H9 (cell line): ENCODE measurements at regions not wholly inside any gene's neighbourhood (a gene's known extent, or its start where the extent isn't known, plus 50 kb on each side); places are given as distances from the start of the nearest gene placed in this dataset.

ENCODE experiments used
- DNase-seq: peaks from one replicate; pipeline ENCODE4 v3.0.0-alpha.2; 2017
- H2AFZ ChIP-seq: one replicate; pipeline ENCODE4 v1.6.1; 2013; ENCODE audit warnings: mild to moderate bottlenecking, low read length, control low read depth, moderate library complexity
- H2AK5ac ChIP-seq: 2 replicates; pipeline ENCODE4 v1.6.1; 2013; ENCODE audit warnings: low read length, control low read depth, mixed read lengths; ENCODE audit not compliant: insufficient read length
- H2BK120ac ChIP-seq: one replicate; pipeline ENCODE4 v1.6.1; 2013; ENCODE audit warnings: low read depth, mild to moderate bottlenecking, low read length, control low read depth, inconsistent platforms; ENCODE audit not compliant: poor library complexity, severe bottlenecking
- H2BK12ac ChIP-seq: 2 replicates; pipeline ENCODE4 v1.6.1; 2013; ENCODE audit warnings: low read length, control low read depth, mixed read lengths, low read depth; ENCODE audit not compliant: insufficient read length
- H2BK15ac ChIP-seq: 2 replicates; pipeline ENCODE4 v1.6.1; 2013; ENCODE audit warnings: low read depth, low read length, control low read depth
- H2BK20ac ChIP-seq: one replicate; pipeline ENCODE4 v1.6.1; 2013; ENCODE audit warnings: low read depth, mild to moderate bottlenecking, low read length, control low read depth, inconsistent platforms; ENCODE audit not compliant: poor library complexity, severe bottlenecking
- H2BK5ac ChIP-seq: 2 replicates; pipeline ENCODE4 v1.6.1; 2013; ENCODE audit warnings: low read length, control low read depth, mixed read lengths; ENCODE audit not compliant: insufficient read length
- H3K14ac ChIP-seq: 2 replicates; pipeline ENCODE4 v1.6.1; 2013; ENCODE audit warnings: low read length, control low read depth; ENCODE audit not compliant: insufficient read depth
- H3K18ac ChIP-seq: 2 replicates; pipeline ENCODE4 v1.6.1; 2013; ENCODE audit warnings: low read depth, mild to moderate bottlenecking, mixed read lengths, low read length, control low read depth; ENCODE audit not compliant: insufficient read length
- H3K23ac ChIP-seq: 2 replicates; pipeline ENCODE4 v1.6.1; 2013; ENCODE audit warnings: low read length, control low read depth, mixed read lengths, low read depth; ENCODE audit not compliant: insufficient read length
- H3K23me2 ChIP-seq: 2 replicates; pipeline ENCODE4 v1.6.1; 2013; ENCODE audit warnings: low read depth, mild to moderate bottlenecking, mixed read lengths, low read length, control low read depth; ENCODE audit not compliant: insufficient read length, poor library complexity, severe bottlenecking
- H3K27ac ChIP-seq: 2 replicates; pipeline ENCODE4 v1.5.1; 2013; ENCODE audit warnings: low read length, control low read depth, mixed read lengths, low read depth; ENCODE audit not compliant: insufficient read length
- H3K27me3 ChIP-seq: 2 replicates; pipeline ENCODE4 v1.6.1; 2013; ENCODE audit warnings: low read length, control low read depth, inconsistent platforms; ENCODE audit not compliant: insufficient read depth
- H3K4ac ChIP-seq: 2 replicates; pipeline ENCODE4 v1.6.1; 2013; ENCODE audit warnings: low read depth, mild to moderate bottlenecking, control low read depth, inconsistent platforms, low read length, moderate library complexity
- H3K4me1 ChIP-seq: 2 replicates; pipeline ENCODE4 v1.6.1; 2013; ENCODE audit warnings: low read length, control low read depth, inconsistent platforms; ENCODE audit not compliant: insufficient read depth
- H3K4me2 ChIP-seq: 2 replicates; pipeline ENCODE4 v1.6.1; 2013; ENCODE audit warnings: low read length, control low read depth, mixed read lengths; ENCODE audit not compliant: insufficient read length, insufficient read depth
- H3K56ac ChIP-seq: 2 replicates; pipeline ENCODE4 v1.6.1; 2013; ENCODE audit warnings: low read depth, mild to moderate bottlenecking, mixed read lengths, low read length, control low read depth; ENCODE audit not compliant: insufficient read length
- H3K79me1 ChIP-seq: 2 replicates; pipeline ENCODE4 v1.6.1; 2013; ENCODE audit warnings: low read depth, mild to moderate bottlenecking, moderate library complexity, low read length, control low read depth, inconsistent platforms; ENCODE audit not compliant: insufficient read depth, poor library complexity, severe bottlenecking
- H3K79me2 ChIP-seq: 2 replicates; pipeline ENCODE4 v1.6.1; 2013; ENCODE audit warnings: low read length, control low read depth, inconsistent platforms; ENCODE audit not compliant: insufficient read depth
- H3K9ac ChIP-seq: 2 replicates; pipeline ENCODE4 v1.6.1; 2013; ENCODE audit warnings: low read length, control low read depth, mixed read lengths; ENCODE audit not compliant: insufficient read length; ENCODE audit errors: extremely low read depth
- H3K9me3 ChIP-seq: one replicate; pipeline ENCODE4 v1.6.1; 2013; ENCODE audit warnings: low read depth, low read length, inconsistent platforms; ENCODE audit not compliant: control insufficient read depth
- H3T11ph ChIP-seq: one replicate; pipeline ENCODE4 v1.6.1; 2013; ENCODE audit warnings: mild to moderate bottlenecking, low read length, control low read depth, inconsistent platforms
- H4K20me1 ChIP-seq: one replicate; pipeline ENCODE4 v1.6.1; 2013; ENCODE audit not compliant: control insufficient read depth, insufficient read length, insufficient read depth
- H4K5ac ChIP-seq: 2 replicates; pipeline ENCODE4 v1.6.1; 2013; ENCODE audit warnings: low read depth, mild to moderate bottlenecking, mixed read lengths, low read length, control low read depth; ENCODE audit not compliant: insufficient read length
- H4K8ac ChIP-seq: replicated peaks from 2 replicates; pipeline ENCODE4 v1.6.1; 2013; ENCODE audit warnings: low read length, control low read depth, mixed read lengths, low read depth; ENCODE audit not compliant: insufficient read length
- H4K91ac ChIP-seq: 2 replicates; pipeline ENCODE4 v1.6.1; 2013; ENCODE audit warnings: low read depth, mild to moderate bottlenecking, moderate library complexity, mixed read lengths, low read length, control low read depth; ENCODE audit not compliant: insufficient read length
- H3K27ac Mint-ChIP-seq, 3 experiments: 2 replicates in 2 of 3; 3 replicates in 1 of 3; pipeline ENCODE4 v1.8.0; 2020 to 2021; ENCODE audit warnings: mixed read lengths in 3 of 3, mild to moderate bottlenecking in 1 of 3, moderate library complexity in 1 of 3
- H3K27me3 Mint-ChIP-seq: 2 replicates; pipeline ENCODE4 v1.8.0; 2021; ENCODE audit warnings: low read depth, mild to moderate bottlenecking, moderate library complexity, mixed read lengths
- H3K36me3 Mint-ChIP-seq, 3 experiments: 2 replicates in 2 of 3; 3 replicates in 1 of 3; pipeline ENCODE4 v1.8.0; 2020 to 2021; ENCODE audit warnings: low read depth in 3 of 3, mixed read lengths in 3 of 3; ENCODE audit not compliant: insufficient read depth in 1 of 3
- H3K4me1 Mint-ChIP-seq, 2 experiments: 2 replicates each; pipeline ENCODE4 v1.8.0; 2020; ENCODE audit warnings: mixed read lengths in 2 of 2
- H3K4me3 Mint-ChIP-seq, 2 experiments: 2 replicates in 1 of 2; 3 replicates in 1 of 2; pipeline ENCODE4 v1.8.0; 2020 to 2021; ENCODE audit warnings: mild to moderate bottlenecking in 2 of 2, mixed read lengths in 2 of 2, moderate library complexity in 1 of 2
- H3K9me3 Mint-ChIP-seq, 2 experiments: 2 replicates in 1 of 2; 3 replicates in 1 of 2; pipeline ENCODE4 v1.8.0; 2020; ENCODE audit warnings: mild to moderate bottlenecking in 2 of 2, mixed read lengths in 2 of 2, moderate library complexity in 1 of 2
- WGBS: extraction: QIAGEN DNeasy Blood & Tissue Kit; methylation state at CpG from one replicate; pipeline ENCODE4 v1.1.7; 2013; ENCODE audit warnings: missing lambda C conversion rate, low lambda C conversion rate, mixed read lengths; ENCODE audit not compliant: insufficient read length; ENCODE audit errors: extremely low coverage; 5-methylcytosine and 5-hydroxymethylcytosine counted together
- TF ChIP-seq, protein P1 (sequence below): fragments of 200-600 bp; sonication (generic); conservative IDR thresholded peaks from 3 replicates; pipeline ENCODE4 v1.8.0; 2021; ENCODE audit warnings: antibody characterized with exemption, mild to moderate bottlenecking

DNA sequence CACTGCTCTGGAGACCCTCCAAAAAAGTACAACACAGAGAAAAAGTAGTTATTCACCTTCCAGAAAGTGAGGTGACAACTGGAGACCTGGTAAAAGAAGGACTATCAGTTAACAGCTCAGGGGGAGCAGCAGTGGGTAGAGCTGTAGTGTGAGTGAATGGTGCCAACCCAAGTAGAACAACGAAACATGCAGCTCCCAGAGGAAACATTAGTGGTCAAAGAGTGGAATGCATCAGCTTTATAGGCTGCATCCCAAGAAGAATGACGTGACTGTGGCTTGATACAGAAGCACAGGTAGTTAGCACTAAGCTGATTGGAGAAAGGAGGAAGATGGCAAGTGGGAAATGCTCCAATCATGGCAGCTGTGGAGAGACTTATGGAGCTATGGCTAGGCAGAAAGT, 275.7 kb upstream of the CAMK1G start:
- Mint-ChIP-seq H3K4me1 (peaks cover 18 to 19% of the 10 kb centered on the region in 2 experiments), H3K27ac (no peak overlapping the region)

More for the DNA sequence above, 275.7 kb upstream of the CAMK1G start:
- H3K4me3 Mint-ChIP-seq = no peak overlapping the region; a peak in 1 of 5 replicates
- no peak overlapping the region for H3K9ac ChIP-seq
- H2BK20ac ChIP-seq = no peak overlapping the region
- no peaks in the 10 kb centered on the region for H3K9me3 ChIP-seq
- H4K91ac ChIP-seq = no peak overlapping the region
- H3K27me3 ChIP-seq = no peaks in the 10 kb centered on the region
- no peaks in the 10 kb centered on the region for H3K9me3 Mint-ChIP-seq
- H2BK12ac ChIP-seq = no peak overlapping the region
- H3K18ac ChIP-seq = no peak overlapping the region
- H3K14ac ChIP-seq = no peak overlapping the region
- H3K27ac ChIP-seq = no peak overlapping the region
- no peaks in the 10 kb centered on the region for H3K4me1 ChIP-seq
- no peak overlapping the region for H2BK5ac ChIP-seq
- H3K36me3 Mint-ChIP-seq = no peaks in the 10 kb centered on the region
- no peaks in the 10 kb centered on the region for H4K20me1 ChIP-seq
- no peak overlapping the region for H4K8ac ChIP-seq
- no peak overlapping the region for H2AK5ac ChIP-seq
- no peak overlapping the region for H2BK15ac ChIP-seq
- H3K79me1 ChIP-seq = no peaks in the 10 kb centered on the region
- H3K4me2 ChIP-seq = no peak overlapping the region
- H3K27me3 Mint-ChIP-seq = no peaks in the 10 kb centered on the region; the same call in none of the 2 replicates
- no CpG with 5 or more reads among the region's 2 CpGs for WGBS
- no peak overlapping the region for H3K56ac ChIP-seq
- TF ChIP-seq, protein P1, sequence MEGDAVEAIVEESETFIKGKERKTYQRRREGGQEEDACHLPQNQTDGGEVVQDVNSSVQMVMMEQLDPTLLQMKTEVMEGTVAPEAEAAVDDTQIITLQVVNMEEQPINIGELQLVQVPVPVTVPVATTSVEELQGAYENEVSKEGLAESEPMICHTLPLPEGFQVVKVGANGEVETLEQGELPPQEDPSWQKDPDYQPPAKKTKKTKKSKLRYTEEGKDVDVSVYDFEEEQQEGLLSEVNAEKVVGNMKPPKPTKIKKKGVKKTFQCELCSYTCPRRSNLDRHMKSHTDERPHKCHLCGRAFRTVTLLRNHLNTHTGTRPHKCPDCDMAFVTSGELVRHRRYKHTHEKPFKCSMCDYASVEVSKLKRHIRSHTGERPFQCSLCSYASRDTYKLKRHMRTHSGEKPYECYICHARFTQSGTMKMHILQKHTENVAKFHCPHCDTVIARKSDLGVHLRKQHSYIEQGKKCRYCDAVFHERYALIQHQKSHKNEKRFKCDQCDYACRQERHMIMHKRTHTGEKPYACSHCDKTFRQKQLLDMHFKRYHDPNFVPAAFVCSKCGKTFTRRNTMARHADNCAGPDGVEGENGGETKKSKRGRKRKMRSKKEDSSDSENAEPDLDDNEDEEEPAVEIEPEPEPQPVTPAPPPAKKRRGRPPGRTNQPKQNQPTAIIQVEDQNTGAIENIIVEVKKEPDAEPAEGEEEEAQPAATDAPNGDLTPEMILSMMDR = no peak
- no peak for DNase-seq
- H4K5ac ChIP-seq = no peak overlapping the region
- H2BK120ac ChIP-seq = no peak overlapping the region
- H2AFZ ChIP-seq = no peak overlapping the region
- no peaks in the 10 kb centered on the region for H3K79me2 ChIP-seq
- no peak overlapping the region for H3T11ph ChIP-seq
- no peak overlapping the region for H3K4ac ChIP-seq
- no peaks in the 10 kb centered on the region for H3K23me2 ChIP-seq
- H3K23ac ChIP-seq = no peak overlapping the region
